H9 (cell line): ENCODE measurements at regions not wholly inside any gene's neighbourhood (a gene's known extent, or its start where the extent isn't known, plus 50 kb on each side); places are given as distances from the start of the nearest gene placed in this dataset.

Source experiments
- DNase-seq: peaks from one replicate; pipeline ENCODE4 v3.0.0-alpha.2; 2017
- H2AFZ ChIP-seq: one replicate; pipeline ENCODE4 v1.6.1; 2013; ENCODE audit warnings: mild to moderate bottlenecking, low read length, control low read depth, moderate library complexity
- H2AK5ac ChIP-seq: 2 replicates; pipeline ENCODE4 v1.6.1; 2013; ENCODE audit warnings: low read length, control low read depth, mixed read lengths; ENCODE audit not compliant: insufficient read length
- H2BK120ac ChIP-seq: one replicate; pipeline ENCODE4 v1.6.1; 2013; ENCODE audit warnings: low read depth, mild to moderate bottlenecking, low read length, control low read depth, inconsistent platforms; ENCODE audit not compliant: poor library complexity, severe bottlenecking
- H2BK12ac ChIP-seq: 2 replicates; pipeline ENCODE4 v1.6.1; 2013; ENCODE audit warnings: low read length, control low read depth, mixed read lengths, low read depth; ENCODE audit not compliant: insufficient read length
- H2BK15ac ChIP-seq: 2 replicates; pipeline ENCODE4 v1.6.1; 2013; ENCODE audit warnings: low read depth, low read length, control low read depth
- H2BK20ac ChIP-seq: one replicate; pipeline ENCODE4 v1.6.1; 2013; ENCODE audit warnings: low read depth, mild to moderate bottlenecking, low read length, control low read depth, inconsistent platforms; ENCODE audit not compliant: poor library complexity, severe bottlenecking
- H2BK5ac ChIP-seq: 2 replicates; pipeline ENCODE4 v1.6.1; 2013; ENCODE audit warnings: low read length, control low read depth, mixed read lengths; ENCODE audit not compliant: insufficient read length
- H3K14ac ChIP-seq: 2 replicates; pipeline ENCODE4 v1.6.1; 2013; ENCODE audit warnings: low read length, control low read depth; ENCODE audit not compliant: insufficient read depth
- H3K18ac ChIP-seq: 2 replicates; pipeline ENCODE4 v1.6.1; 2013; ENCODE audit warnings: low read depth, mild to moderate bottlenecking, mixed read lengths, low read length, control low read depth; ENCODE audit not compliant: insufficient read length
- H3K23ac ChIP-seq: 2 replicates; pipeline ENCODE4 v1.6.1; 2013; ENCODE audit warnings: low read length, control low read depth, mixed read lengths, low read depth; ENCODE audit not compliant: insufficient read length
- H3K23me2 ChIP-seq: 2 replicates; pipeline ENCODE4 v1.6.1; 2013; ENCODE audit warnings: low read depth, mild to moderate bottlenecking, mixed read lengths, low read length, control low read depth; ENCODE audit not compliant: insufficient read length, poor library complexity, severe bottlenecking
- H3K27ac ChIP-seq: 2 replicates; pipeline ENCODE4 v1.5.1; 2013; ENCODE audit warnings: low read length, control low read depth, mixed read lengths, low read depth; ENCODE audit not compliant: insufficient read length
- H3K27me3 ChIP-seq: 2 replicates; pipeline ENCODE4 v1.6.1; 2013; ENCODE audit warnings: low read length, control low read depth, inconsistent platforms; ENCODE audit not compliant: insufficient read depth
- H3K4ac ChIP-seq: 2 replicates; pipeline ENCODE4 v1.6.1; 2013; ENCODE audit warnings: low read depth, mild to moderate bottlenecking, control low read depth, inconsistent platforms, low read length, moderate library complexity
- H3K4me1 ChIP-seq: 2 replicates; pipeline ENCODE4 v1.6.1; 2013; ENCODE audit warnings: low read length, control low read depth, inconsistent platforms; ENCODE audit not compliant: insufficient read depth
- H3K4me2 ChIP-seq: 2 replicates; pipeline ENCODE4 v1.6.1; 2013; ENCODE audit warnings: low read length, control low read depth, mixed read lengths; ENCODE audit not compliant: insufficient read length, insufficient read depth
- H3K56ac ChIP-seq: 2 replicates; pipeline ENCODE4 v1.6.1; 2013; ENCODE audit warnings: low read depth, mild to moderate bottlenecking, mixed read lengths, low read length, control low read depth; ENCODE audit not compliant: insufficient read length
- H3K79me1 ChIP-seq: 2 replicates; pipeline ENCODE4 v1.6.1; 2013; ENCODE audit warnings: low read depth, mild to moderate bottlenecking, moderate library complexity, low read length, control low read depth, inconsistent platforms; ENCODE audit not compliant: insufficient read depth, poor library complexity, severe bottlenecking
- H3K79me2 ChIP-seq: 2 replicates; pipeline ENCODE4 v1.6.1; 2013; ENCODE audit warnings: low read length, control low read depth, inconsistent platforms; ENCODE audit not compliant: insufficient read depth
- H3K9ac ChIP-seq: 2 replicates; pipeline ENCODE4 v1.6.1; 2013; ENCODE audit warnings: low read length, control low read depth, mixed read lengths; ENCODE audit not compliant: insufficient read length; ENCODE audit errors: extremely low read depth
- H3K9me3 ChIP-seq: one replicate; pipeline ENCODE4 v1.6.1; 2013; ENCODE audit warnings: low read depth, low read length, inconsistent platforms; ENCODE audit not compliant: control insufficient read depth
- H3T11ph ChIP-seq: one replicate; pipeline ENCODE4 v1.6.1; 2013; ENCODE audit warnings: mild to moderate bottlenecking, low read length, control low read depth, inconsistent platforms
- H4K20me1 ChIP-seq: one replicate; pipeline ENCODE4 v1.6.1; 2013; ENCODE audit not compliant: control insufficient read depth, insufficient read length, insufficient read depth
- H4K5ac ChIP-seq: 2 replicates; pipeline ENCODE4 v1.6.1; 2013; ENCODE audit warnings: low read depth, mild to moderate bottlenecking, mixed read lengths, low read length, control low read depth; ENCODE audit not compliant: insufficient read length
- H4K8ac ChIP-seq: replicated peaks from 2 replicates; pipeline ENCODE4 v1.6.1; 2013; ENCODE audit warnings: low read length, control low read depth, mixed read lengths, low read depth; ENCODE audit not compliant: insufficient read length
- H4K91ac ChIP-seq: 2 replicates; pipeline ENCODE4 v1.6.1; 2013; ENCODE audit warnings: low read depth, mild to moderate bottlenecking, moderate library complexity, mixed read lengths, low read length, control low read depth; ENCODE audit not compliant: insufficient read length
- H3K27ac Mint-ChIP-seq, 3 experiments: 2 replicates in 2 of 3; 3 replicates in 1 of 3; pipeline ENCODE4 v1.8.0; 2020 to 2021; ENCODE audit warnings: mixed read lengths in 3 of 3, mild to moderate bottlenecking in 1 of 3, moderate library complexity in 1 of 3
- H3K27me3 Mint-ChIP-seq: 2 replicates; pipeline ENCODE4 v1.8.0; 2021; ENCODE audit warnings: low read depth, mild to moderate bottlenecking, moderate library complexity, mixed read lengths
- H3K36me3 Mint-ChIP-seq, 3 experiments: 2 replicates in 2 of 3; 3 replicates in 1 of 3; pipeline ENCODE4 v1.8.0; 2020 to 2021; ENCODE audit warnings: low read depth in 3 of 3, mixed read lengths in 3 of 3; ENCODE audit not compliant: insufficient read depth in 1 of 3
- H3K4me1 Mint-ChIP-seq, 2 experiments: 2 replicates each; pipeline ENCODE4 v1.8.0; 2020; ENCODE audit warnings: mixed read lengths in 2 of 2
- H3K4me3 Mint-ChIP-seq, 2 experiments: 2 replicates in 1 of 2; 3 replicates in 1 of 2; pipeline ENCODE4 v1.8.0; 2020 to 2021; ENCODE audit warnings: mild to moderate bottlenecking in 2 of 2, mixed read lengths in 2 of 2, moderate library complexity in 1 of 2
- H3K9me3 Mint-ChIP-seq, 2 experiments: 2 replicates in 1 of 2; 3 replicates in 1 of 2; pipeline ENCODE4 v1.8.0; 2020; ENCODE audit warnings: mild to moderate bottlenecking in 2 of 2, mixed read lengths in 2 of 2, moderate library complexity in 1 of 2
- WGBS: extraction: QIAGEN DNeasy Blood & Tissue Kit; methylation state at CpG from one replicate; pipeline ENCODE4 v1.1.7; 2013; ENCODE audit warnings: missing lambda C conversion rate, low lambda C conversion rate, mixed read lengths; ENCODE audit not compliant: insufficient read length; ENCODE audit errors: extremely low coverage; 5-methylcytosine and 5-hydroxymethylcytosine counted together
- TF ChIP-seq, protein P1 (sequence below): fragments of 200-600 bp; sonication (generic); conservative IDR thresholded peaks from 3 replicates; pipeline ENCODE4 v1.8.0; 2021; ENCODE audit warnings: antibody characterized with exemption, mild to moderate bottlenecking

GRCh38 chr10:35889971-35890675, 248.0 kb upstream of the FZD8 start:
- Histone ChIP-seq H3K23me2 (no peaks in the 10 kb centered on the region), H3K27me3 (no peaks in the 10 kb centered on the region), H2BK12ac (no peak overlapping the region), H2BK120ac (no peak overlapping the region), H2AK5ac (no peak overlapping the region), H4K8ac (no peak overlapping the region), H3K79me2 (no peaks in the 10 kb centered on the region), H2BK5ac (no peak overlapping the region), H3K23ac (no peak overlapping the region), H4K91ac (no peak overlapping the region), H3K9ac (no peak overlapping the region), H3K18ac (no peak overlapping the region), H3K79me1 (no peaks in the 10 kb centered on the region), H4K5ac (no peak overlapping the region), H3K4me2 (no peak overlapping the region), H4K20me1 (no peaks in the 10 kb centered on the region), H3K14ac (no peak overlapping the region), H2AFZ (no peak overlapping the region), H3K9me3 (no peaks in the 10 kb centered on the region), H3K4me1 (no peaks in the 10 kb centered on the region), H3K56ac (no peak overlapping the region), H2BK20ac (no peak overlapping the region), H3K27ac (no peak overlapping the region), H3T11ph (no peak overlapping the region), H3K4ac (no peak overlapping the region), H2BK15ac (no peak overlapping the region)
- H3K4me3 Mint-ChIP-seq = no peak overlapping the region
- H3K27ac Mint-ChIP-seq = no peak overlapping the region
- peaks cover 8 to 16% of the 10 kb centered on the region in 2 experiments; a peak in 4 of 5 replicates for H3K9me3 Mint-ChIP-seq
- no CpG with 5 or more reads among the region's 14 CpGs for WGBS
- no peak for DNase-seq
- H3K4me1 Mint-ChIP-seq = peaks cover 14 to 24% of the 10 kb centered on the region in 2 experiments
- TF ChIP-seq, protein P1, sequence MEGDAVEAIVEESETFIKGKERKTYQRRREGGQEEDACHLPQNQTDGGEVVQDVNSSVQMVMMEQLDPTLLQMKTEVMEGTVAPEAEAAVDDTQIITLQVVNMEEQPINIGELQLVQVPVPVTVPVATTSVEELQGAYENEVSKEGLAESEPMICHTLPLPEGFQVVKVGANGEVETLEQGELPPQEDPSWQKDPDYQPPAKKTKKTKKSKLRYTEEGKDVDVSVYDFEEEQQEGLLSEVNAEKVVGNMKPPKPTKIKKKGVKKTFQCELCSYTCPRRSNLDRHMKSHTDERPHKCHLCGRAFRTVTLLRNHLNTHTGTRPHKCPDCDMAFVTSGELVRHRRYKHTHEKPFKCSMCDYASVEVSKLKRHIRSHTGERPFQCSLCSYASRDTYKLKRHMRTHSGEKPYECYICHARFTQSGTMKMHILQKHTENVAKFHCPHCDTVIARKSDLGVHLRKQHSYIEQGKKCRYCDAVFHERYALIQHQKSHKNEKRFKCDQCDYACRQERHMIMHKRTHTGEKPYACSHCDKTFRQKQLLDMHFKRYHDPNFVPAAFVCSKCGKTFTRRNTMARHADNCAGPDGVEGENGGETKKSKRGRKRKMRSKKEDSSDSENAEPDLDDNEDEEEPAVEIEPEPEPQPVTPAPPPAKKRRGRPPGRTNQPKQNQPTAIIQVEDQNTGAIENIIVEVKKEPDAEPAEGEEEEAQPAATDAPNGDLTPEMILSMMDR = no peak
- H3K36me3 Mint-ChIP-seq = peaks cover 0 to 15% (median 5%) of the 10 kb centered on the region in 3 experiments; a peak in 4 of 7 replicates
- peaks cover 18% of the 10 kb centered on the region for H3K27me3 Mint-ChIP-seq
